Heart left ventricle (tissue), 16 donors: ENCODE measurements at regions not wholly inside any gene's neighbourhood (a gene's known extent, or its start where the extent isn't known, plus 50 kb on each side); places are given as distances from the start of the nearest gene placed in this dataset.

Experiments
- ATAC-seq, 4 donors: fragments of 200-7000 bp; cut with Tn5 transposase; one replicate each; pipeline ENCODE4 v1.9.1; 2020 to 2022; ENCODE audit warnings: moderate library complexity in 4 of 4, mild to moderate bottlenecking in 3 of 4, moderate number of reproducible peaks in 1 of 4
- DNase-seq, 5 donors: peaks; one replicate each; pipeline ENCODE4 v3.0.0-alpha.2; 2020
- H3K27ac ChIP-seq, 12 donors: fragments of 200-600 bp; sonication (generic) in 4 of 12; one replicate each; pipeline versions ENCODE4 v1.5.0 to v1.8.0; 2016 to 2022; ENCODE audit warnings: mild to moderate bottlenecking in 2 of 12
- H3K27me3 ChIP-seq, 9 donors: fragments of 200-600 bp; sonication (generic) in 2 of 9; one replicate each; pipeline versions ENCODE4 v1.5.1 to v1.8.0; 2016 to 2022; ENCODE audit warnings: mild to moderate bottlenecking in 3 of 9
- H3K36me3 ChIP-seq, 9 donors: fragments of 200-600 bp; sonication (generic) in 2 of 9; one replicate each; pipeline versions ENCODE4 v1.5.0 to v1.8.0; 2018 to 2022; ENCODE audit warnings: mild to moderate bottlenecking in 2 of 9
- H3K4me1 ChIP-seq, 12 donors: fragments of 200-600 bp; sonication (generic) in 4 of 12; one replicate each; pipeline versions ENCODE4 v1.5.0 to v1.8.0; 2016 to 2022; ENCODE audit warnings: mild to moderate bottlenecking in 3 of 12
- H3K4me3 ChIP-seq, 12 donors: fragments of 200-600 bp; sonication (generic) in 4 of 12; one replicate each; pipeline versions ENCODE4 v1.5.0 to v1.8.0; 2017 to 2022; ENCODE audit warnings: mild to moderate bottlenecking in 9 of 12, moderate library complexity in 4 of 12
- H3K9me3 ChIP-seq, 12 donors: fragments of 200-600 bp; sonication (generic) in 4 of 12; one replicate each; pipeline versions ENCODE4 v1.5.0 to v1.8.0; 2016 to 2022; ENCODE audit warnings: mild to moderate bottlenecking in 1 of 12
- POLR2A ChIP-seq, 2 donors: fragments of 450-650 bp; IDR thresholded peaks; one replicate each; pipeline ENCODE4 v1.6.1; 2017; ENCODE audit warnings: antibody characterized with exemption in 2 of 2, mild to moderate bottlenecking in 2 of 2, moderate library complexity in 2 of 2
- WGBS, 4 donors: extraction: QIAGEN DNeasy Blood & Tissue Kit in 2 of 4; methylation state at CpG; one replicate each; pipeline versions ENCODE4 v1.1.5 to v1.1.7; 2013 to 2018; 5-methylcytosine and 5-hydroxymethylcytosine counted together
- intact Hi-C, 10 donors: fragments of 100-400 bp; cut with DNase I; formaldehyde crosslinking; loops; one replicate each; pipeline versions ENCODE4 v1.11.1 to v1.14.2; 2022
- TF ChIP-seq, protein P1 (sequence below), 12 donors: fragments of 200-600 bp; sonication (generic) in 4 of 12; IDR thresholded peaks; one replicate each; pipeline versions ENCODE4 v1.5.0 to v1.8.0; 2018 to 2022; ENCODE audit warnings: antibody characterized with exemption in 12 of 12, mild to moderate bottlenecking in 5 of 12
- donor health status: ischemic (EF 13 %, LVEDD 7.1; RV severe dilation, severe dysfunction).
- donor health status: healthy with polysubstance abuse.
- donor health status: DM: no; HTN: yes; CAD: no.
- donor health status: DM: no; HTN: no; CAD: no.
- donor health status: ischemic (EF 25% LVEDD 6.9; RV normal size, moderate dysfunction).
- donor health status: ischemic (EF 25% LVEDD 5.7; RV mildly dilated, moderate dysfunction).
- donor health status: healthy.
- donor health status: DM: yes; HTN: yes; CAD: no.
- donor health status: ischemic (EF 35%, LVEDD 5.7; RV mildly dilated, moderate dysfunction).
- donor health status: nonischemic (EF 11% LVEDD 7.7; RV severe dilation, severe dysfunction).
- donor health status: DM: yes; HTN: yes; CAD: no.
- donor health status: PGD.
- donor health status: ischemic (EF 29% LVEDD 5.4; RV normal size, mild dysfunction).
- donor health status: nonischemic (EF 23%, LVEDD 6.1; RV moderate dilation, normal function).

GRCh38 chr4:131499141-131499873 is 1649.8 kb upstream of the PCDH10 start:
- whole genome bisulfite sequencing, 4 donors = 56 to 61% (median 59%) methylated on average over 10 of the region's 10 CpGs

DNA sequence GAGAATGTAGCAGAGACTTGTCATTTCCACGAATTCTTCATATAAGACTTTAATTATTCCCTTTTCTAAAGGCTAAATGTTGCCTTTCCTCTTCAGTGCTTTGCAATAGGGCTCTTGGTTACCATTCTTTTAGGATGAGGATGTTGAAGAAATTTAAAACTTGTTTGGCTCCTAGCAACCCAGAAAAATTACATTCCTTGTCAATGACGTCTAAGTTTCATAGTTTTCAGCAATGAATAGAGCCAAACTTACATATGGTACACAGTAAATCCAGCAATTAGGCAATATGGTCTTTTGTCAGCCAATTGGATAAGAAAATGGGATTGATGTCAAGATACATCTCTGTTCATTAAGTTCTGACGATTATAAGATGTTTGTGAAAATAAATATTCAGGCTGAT is 1639.6 kb upstream of the PCDH10 start:
- WGBS, 4 donors = 30 to 46% (median 42%) methylated on average over 3 of the region's 3 CpGs
- Histone ChIP-seq H3K27me3 (no peaks in the 10 kb centered on the region), H3K9me3 (no peaks in the 10 kb centered on the region), H3K4me1 (no peaks in the 10 kb centered on the region), H3K4me3 (no peak overlapping the region), H3K36me3 (no peaks in the 10 kb centered on the region), H3K27ac (no peak overlapping the region)
- TF ChIP-seq, protein P1, sequence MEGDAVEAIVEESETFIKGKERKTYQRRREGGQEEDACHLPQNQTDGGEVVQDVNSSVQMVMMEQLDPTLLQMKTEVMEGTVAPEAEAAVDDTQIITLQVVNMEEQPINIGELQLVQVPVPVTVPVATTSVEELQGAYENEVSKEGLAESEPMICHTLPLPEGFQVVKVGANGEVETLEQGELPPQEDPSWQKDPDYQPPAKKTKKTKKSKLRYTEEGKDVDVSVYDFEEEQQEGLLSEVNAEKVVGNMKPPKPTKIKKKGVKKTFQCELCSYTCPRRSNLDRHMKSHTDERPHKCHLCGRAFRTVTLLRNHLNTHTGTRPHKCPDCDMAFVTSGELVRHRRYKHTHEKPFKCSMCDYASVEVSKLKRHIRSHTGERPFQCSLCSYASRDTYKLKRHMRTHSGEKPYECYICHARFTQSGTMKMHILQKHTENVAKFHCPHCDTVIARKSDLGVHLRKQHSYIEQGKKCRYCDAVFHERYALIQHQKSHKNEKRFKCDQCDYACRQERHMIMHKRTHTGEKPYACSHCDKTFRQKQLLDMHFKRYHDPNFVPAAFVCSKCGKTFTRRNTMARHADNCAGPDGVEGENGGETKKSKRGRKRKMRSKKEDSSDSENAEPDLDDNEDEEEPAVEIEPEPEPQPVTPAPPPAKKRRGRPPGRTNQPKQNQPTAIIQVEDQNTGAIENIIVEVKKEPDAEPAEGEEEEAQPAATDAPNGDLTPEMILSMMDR (IDR thresholded peaks at IDR 0.05) = no peak
- TF ChIP-seq POLR2A (IDR thresholded peaks at IDR 0.05) = no peak
- no peak for ATAC-seq
- no peak for DNase-seq
- intact Hi-C loops = no loop called here

More at GRCh38 chr4:131499141-131499873, 1649.8 kb upstream of the PCDH10 start:
- H3K4me3 ChIP-seq = no peak overlapping the region
- no peaks in the 10 kb centered on the region for H3K4me1 ChIP-seq
- DNase-seq = no peak
- H3K27ac ChIP-seq = no peak overlapping the region
- no peak for ATAC-seq
- intact Hi-C loops = no loop called here
- TF ChIP-seq, protein P1 (IDR thresholded peaks at IDR 0.05) = no peak
- no peak for TF ChIP-seq POLR2A (IDR thresholded peaks at IDR 0.05)
- H3K9me3 ChIP-seq = peaks cover 0 to 5% (median 0%) of the 10 kb centered on the region in 12 donors
- no peaks in the 10 kb centered on the region for H3K36me3 ChIP-seq
- H3K27me3 ChIP-seq = no peaks in the 10 kb centered on the region

- H3K9me3 ChIP-seq = no peaks in the 10 kb centered on the region
- no peak overlapping the region for H3K27ac ChIP-seq
- H3K4me3 ChIP-seq = no peak overlapping the region
- no peaks in the 10 kb centered on the region for H3K27me3 ChIP-seq
- DNase-seq (no peak), ATAC-seq (no peak)
- H3K36me3 ChIP-seq = no peaks in the 10 kb centered on the region
- 75 to 80% (median 78%) methylated on average over 1 of the region's 1 CpG for WGBS, 4 donors
- intact Hi-C loops = no loop called here
- TF ChIP-seq POLR2A (IDR thresholded peaks at IDR 0.05) = no peak
- TF ChIP-seq, protein P1 (IDR thresholded peaks at IDR 0.05) = no peak
- H3K4me1 ChIP-seq = no peaks in the 10 kb centered on the region
Observed at GRCh38 chr4:131526686-131527085, 1622.4 kb upstream of the PCDH10 start.

DNA sequence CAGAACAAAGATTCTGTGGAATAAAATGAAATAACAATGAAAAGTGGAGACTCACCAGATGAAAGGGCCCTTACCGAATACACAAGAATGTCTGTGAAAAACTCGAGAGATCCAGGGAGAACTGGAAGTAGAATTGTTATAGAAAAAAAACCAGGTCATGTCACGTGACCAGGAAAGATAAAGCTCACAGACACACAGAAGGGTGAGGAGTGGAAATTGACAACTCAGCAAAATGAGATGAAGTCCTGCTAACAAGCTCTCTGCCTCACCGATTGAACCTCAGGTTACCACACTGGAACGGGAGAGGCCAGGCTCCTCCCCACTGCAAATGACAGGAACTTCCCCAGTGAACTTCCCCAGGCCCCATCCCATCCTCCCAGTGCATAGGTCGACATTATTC is 1618.0 kb upstream of the PCDH10 start:
- H3K36me3 ChIP-seq = no peaks in the 10 kb centered on the region
- TF ChIP-seq POLR2A (IDR thresholded peaks at IDR 0.05) = no peak
- TF ChIP-seq, protein P1 (IDR thresholded peaks at IDR 0.05) = no peak
- H3K27me3 ChIP-seq = no peaks in the 10 kb centered on the region
- no peak for ATAC-seq
- no peak for DNase-seq
- H3K9me3 ChIP-seq = no peaks in the 10 kb centered on the region
- 73 to 84% (median 78%) methylated on average over 6 of the region's 6 CpGs for WGBS, 4 donors
- intact Hi-C loops = no loop called here
- H3K4me3 ChIP-seq = no peak overlapping the region
- no peaks in the 10 kb centered on the region for H3K4me1 ChIP-seq
- H3K27ac ChIP-seq = no peak overlapping the region
